NCI-H526 (cell line): ENCODE measurements at regions not wholly inside any gene's neighbourhood (a gene's known extent, or its start where the extent isn't known, plus 50 kb on each side); places are given as distances from the start of the nearest gene placed in this dataset.

Experiments used
- DNase-seq, 2 experiments: peaks; one replicate each; lab custom pipeline; 2025; lab: John Stamatoyannopoulos, UW

GRCh38 chr2:80856227-80856626 is 551.7 kb upstream of the LRRTM1 start:
- DNase-seq = no peak

DNA sequence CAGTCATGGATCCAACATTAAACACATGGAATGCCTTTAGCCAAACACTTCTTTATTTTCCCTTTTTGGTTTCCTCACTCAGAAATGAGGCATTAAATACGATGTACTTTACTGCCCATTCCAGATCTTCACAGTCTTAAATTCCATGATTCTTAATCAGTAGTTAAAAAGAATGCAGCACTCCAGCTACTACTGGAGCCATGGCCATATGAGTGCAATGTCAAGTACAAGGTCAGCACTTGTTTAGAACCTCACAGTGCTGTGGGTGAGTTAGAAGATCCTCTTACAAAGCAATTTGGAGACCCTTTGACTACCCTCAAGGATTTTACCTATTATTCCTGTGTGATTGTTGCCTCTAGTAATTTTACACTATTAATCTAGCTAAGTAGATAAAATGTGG is 550.3 kb upstream of the LRRTM1 start:
- DNase-seq = no peak

DNA sequence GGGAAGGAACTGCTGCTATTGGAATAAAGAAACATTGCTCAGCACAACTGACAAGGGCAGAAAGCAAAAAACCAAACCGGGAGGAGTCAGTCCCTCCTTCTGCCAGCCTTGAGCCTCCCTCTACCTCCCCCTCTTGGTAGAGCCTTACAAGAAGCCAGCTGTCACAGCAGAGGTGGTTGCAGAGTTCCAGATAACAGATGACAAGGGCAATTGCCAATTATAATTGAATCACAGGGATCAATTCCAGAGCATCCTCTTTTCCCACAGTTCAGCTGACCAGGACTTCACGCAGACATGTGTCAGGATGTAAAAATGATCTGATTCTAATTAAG is 548.2 kb upstream of the LRRTM1 start:
- DNase-seq = no peak

DNA sequence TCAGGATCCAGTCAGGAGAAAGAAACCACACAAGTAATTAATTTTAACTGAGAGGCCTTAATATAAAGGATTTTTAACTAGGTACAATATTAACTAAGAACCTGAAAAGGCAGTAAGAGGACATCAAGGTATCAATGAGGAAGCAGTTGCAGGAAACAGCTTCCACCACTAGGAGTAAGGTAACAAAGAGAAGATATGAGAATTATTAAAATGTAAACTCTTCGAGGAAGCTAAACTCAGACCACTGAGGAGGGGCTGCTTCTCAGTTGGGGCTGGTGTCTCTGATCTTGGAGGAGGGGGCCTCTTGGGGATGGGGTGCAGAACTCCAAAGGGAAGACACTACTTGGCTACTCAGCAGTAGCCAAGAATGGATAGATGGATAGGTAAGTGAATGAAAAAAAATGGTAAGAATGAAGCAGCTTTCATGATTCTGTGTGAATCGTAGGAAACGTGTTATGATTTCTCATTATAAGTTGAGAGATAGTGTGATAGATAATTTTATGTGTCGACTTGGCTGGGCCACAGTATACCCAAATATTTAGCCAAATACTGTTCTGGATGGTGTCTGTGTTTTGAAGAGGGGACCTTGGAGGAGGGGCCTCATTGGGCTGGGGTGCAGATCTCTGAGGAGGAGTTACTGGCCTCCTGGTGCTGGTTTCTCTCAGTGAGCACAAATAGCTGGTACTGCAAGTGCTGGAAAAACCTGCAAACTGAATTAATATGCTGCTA is 547.7 kb upstream of the LRRTM1 start:
- DNase-seq = no peak

DNA sequence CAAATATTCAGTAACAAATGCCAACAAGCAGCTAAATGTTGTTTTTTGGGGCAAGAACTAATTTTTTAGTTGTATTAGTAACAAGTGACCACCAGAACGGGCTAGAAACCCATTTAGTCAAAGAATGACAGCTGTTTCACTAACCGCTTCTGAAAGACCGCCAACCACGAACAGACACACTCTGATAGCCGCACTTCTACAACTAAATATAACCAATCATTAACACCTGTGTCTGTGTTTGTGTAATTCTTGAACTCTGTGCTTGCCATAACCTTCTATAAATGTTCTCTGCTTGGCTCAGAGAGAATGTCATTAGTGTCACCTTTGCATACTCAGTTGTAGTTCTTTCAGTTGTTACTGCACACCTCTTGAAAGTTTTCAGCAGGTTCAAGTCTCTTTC is 526.3 kb upstream of the LRRTM1 start:
- DNase-seq = no peak

DNA sequence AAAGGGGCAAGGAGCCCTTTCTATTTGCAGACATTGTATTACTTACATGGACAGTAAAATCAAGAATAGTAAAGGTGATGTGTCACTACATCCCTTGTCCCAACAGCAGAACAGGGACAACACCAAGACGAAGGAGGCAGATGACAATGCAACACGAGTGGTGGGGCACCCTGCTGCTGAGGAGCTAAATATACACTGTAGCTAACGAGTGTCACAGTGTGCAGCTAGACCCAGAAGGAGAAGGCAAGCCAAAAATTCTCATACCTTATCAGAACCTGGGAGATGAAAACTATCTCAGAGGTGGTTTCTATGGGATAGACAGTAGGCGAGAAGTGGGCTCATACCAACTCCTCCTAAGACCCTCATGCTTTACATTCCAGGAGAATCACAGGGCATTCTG is 518.4 kb upstream of the LRRTM1 start:
- DNase-seq = no peak

- DNase-seq = no peak
Observed at GRCh38 chr2:80815259-80815658, 510.7 kb upstream of the LRRTM1 start.

DNA sequence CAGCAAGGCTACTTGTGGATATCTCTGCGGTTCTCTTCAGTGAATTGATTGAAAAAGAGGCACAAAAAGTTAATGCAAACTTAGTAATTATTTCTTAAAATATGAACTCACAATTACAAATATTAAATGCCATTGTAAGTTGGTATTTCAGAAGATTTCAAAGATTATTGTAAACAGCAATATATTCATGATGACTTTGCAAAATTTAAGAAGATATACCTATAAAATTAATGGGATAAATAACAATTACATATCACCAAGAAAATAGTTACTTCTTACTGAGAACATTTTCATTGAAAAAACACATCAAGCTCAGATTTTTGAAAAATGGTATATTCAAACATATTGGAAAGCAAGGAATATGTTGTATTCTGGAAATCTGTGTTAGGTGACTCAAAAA is 482.0 kb upstream of the LRRTM1 start:
- no peak for DNase-seq

- DNase-seq = no peak
Observed at GRCh38 chr2:80778704-80779103, 474.2 kb upstream of the LRRTM1 start.

- DNase-seq = no peak
Observed at GRCh38 chr2:80748592-80748991, 444.0 kb upstream of the LRRTM1 start.

DNA sequence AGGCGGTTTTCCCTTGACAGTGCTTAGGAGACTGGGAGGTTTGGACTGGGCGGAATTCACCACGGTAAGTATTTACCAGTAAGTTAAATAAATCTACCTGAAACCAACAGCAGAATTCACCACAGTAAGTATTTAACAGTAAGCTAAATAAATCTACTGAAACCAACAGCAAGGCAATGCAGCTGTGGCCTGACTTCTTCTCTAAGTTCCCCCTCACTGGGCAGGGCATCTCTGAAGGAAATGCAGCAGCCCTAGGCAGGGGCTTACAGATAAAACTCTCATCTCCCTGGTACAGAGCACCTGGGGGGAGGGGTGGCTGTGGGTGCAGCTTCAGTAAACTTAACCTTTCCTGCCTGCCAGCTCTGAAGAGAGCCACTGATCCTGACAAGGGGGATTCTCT is 432.5 kb upstream of the LRRTM1 start:
- no peak for DNase-seq

GRCh38 chr2:80725001-80725400 is 420.4 kb upstream of the LRRTM1 start:
- no peak for DNase-seq

DNA sequence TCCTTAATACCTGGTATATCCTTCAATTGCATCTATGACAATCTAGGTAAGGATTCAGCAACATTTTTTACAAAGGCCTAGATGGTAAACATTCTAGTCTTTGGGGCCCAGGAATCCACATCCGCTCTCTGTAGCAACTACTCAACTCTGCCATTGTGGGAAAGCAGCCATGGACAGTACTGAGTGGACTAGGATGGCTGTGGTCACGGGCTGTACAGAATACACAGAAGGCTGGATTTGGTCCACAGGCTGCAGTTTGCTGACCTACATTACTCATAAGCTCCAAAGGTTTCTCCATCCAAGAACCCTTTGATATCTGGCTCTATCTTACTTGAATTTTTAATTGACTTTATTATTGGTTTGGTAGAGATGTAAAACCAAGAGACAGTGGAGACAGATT is 418.3 kb upstream of the LRRTM1 start:
- no peak for DNase-seq

- DNase-seq = no peak
Observed at GRCh38 chr2:80719607-80720006, 415.1 kb upstream of the LRRTM1 start.

DNA sequence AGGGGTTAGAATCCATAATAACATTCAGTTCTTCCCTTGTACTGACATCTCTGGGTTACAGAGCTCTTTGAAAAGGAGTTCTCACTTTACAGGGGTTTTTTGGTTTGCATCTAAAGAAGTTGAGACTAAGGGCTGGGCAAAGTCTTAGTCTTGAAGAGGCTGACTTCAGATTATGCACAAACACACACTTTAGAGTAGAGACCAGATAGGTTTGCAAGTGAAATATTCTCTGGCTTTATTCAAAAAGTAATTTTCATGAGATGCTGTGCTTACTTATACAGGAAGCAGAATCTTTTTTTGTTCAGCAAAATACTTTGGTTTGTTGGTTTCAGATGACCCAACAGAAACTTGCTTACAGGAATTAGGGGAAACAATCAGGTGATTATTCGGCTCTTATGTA is 410.9 kb upstream of the LRRTM1 start:
- DNase-seq = no peak

DNA sequence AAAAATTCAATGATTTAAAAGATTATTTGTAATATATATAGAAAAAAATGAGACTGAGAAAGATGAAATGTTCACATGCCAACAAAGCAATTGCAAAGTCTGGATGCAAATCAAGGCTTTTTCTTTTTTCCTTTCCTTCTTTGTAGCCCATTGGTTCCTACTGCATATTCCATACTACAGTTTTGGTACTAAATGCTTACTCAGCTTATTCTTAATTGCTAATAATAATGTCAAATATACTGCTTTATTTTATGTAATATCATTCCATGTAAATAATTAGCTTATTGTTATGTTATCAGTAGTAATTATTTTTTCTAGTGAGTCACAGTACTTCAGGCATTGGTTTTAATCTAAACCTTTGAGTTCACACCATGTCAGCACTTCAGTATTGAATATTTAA is 407.4 kb upstream of the LRRTM1 start:
- no peak for DNase-seq

- DNase-seq = no peak
Observed at GRCh38 chr2:80706951-80707350, 402.4 kb upstream of the LRRTM1 start.

DNA sequence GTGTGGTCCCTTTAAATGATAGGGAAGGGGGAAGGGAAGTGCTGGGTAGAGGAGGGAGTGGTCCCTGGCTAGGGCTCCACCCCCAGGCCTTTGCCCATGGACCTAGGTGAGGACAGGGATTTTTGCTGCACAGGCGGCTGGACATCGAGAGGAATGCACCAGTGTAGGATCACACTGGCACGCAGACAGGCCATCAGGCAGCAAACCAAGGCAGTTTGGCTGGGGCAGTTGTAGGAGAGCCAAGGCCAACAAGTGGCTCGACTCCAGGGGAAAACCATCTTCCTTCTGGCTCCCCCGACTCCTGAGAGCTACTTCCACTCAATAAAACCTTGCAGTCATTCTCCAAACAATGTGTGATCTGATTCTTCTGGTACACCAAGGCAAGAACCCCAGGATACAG is 402.0 kb upstream of the LRRTM1 start:
- no peak for DNase-seq

DNA sequence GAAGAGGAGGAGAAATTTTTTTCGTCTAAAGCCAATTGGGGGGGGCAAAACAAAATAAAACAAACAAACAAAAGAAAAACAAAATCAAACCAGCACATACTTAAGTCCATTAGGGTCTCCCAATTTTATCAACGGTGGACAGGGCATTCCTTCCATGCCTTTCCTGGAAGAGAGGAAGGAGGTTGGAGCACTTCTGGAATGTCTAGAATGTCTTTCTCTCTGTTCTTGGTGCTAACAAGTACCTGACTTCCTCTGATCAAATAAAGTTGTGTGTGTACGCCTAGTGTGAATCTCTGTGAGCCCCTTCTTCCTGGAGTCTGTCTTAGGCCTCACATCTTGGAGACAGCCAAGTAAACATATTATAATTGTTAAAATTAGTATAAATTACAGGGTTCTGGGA is 399.0 kb upstream of the LRRTM1 start:
- no peak for DNase-seq

GRCh38 chr2:80700961-80701360 is 396.4 kb upstream of the LRRTM1 start:
- no peak for DNase-seq
